SH-SY5Y (cell line): ENCODE measurements at regions not wholly inside any gene's neighbourhood (a gene's known extent, or its start where the extent isn't known, plus 50 kb on each side); places are given as distances from the start of the nearest gene placed in this dataset.

Experiments
- GATA2 ChIP-seq: IDR thresholded peaks from 2 replicates; pipeline ENCODE4 v1.6.1; 2011; ENCODE audit warnings: mild to moderate bottlenecking, low read depth, low read length
- GATA3 ChIP-seq: IDR thresholded peaks from 2 replicates; pipeline ENCODE4 v1.6.1; 2011; ENCODE audit warnings: low read depth, mild to moderate bottlenecking, low read length, moderate library complexity

DNA sequence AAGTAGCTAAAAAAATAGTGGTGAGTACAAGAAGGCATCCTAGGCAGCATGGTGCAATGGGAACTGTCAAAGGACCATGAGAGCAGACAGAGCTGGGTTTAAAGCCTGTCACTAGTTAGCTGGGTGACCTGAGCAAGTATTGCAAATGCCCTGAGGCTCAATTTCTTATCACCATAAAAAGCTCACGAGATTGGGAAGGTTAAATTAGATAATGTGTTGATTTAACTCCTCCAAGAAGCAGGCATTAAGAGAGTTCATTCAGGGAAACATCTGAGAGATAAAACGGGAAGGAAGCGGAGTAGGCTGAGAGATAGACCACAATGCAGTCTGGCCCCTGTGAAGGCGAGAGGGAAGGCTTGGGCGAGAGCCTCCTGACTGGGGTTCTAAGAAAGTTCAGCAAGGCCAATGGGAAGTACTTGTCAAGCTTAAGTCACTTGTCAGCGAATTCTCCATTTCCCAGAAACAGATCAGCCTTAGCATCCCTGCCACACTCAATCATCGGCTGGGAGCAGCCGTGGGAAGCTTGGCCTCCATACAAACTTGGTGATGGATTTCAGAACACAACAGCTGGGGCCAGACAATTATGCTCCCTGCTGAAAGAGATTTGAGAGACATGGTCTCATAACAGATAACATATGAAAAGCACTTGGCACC lies 105.5 kb downstream of the POU4F1 start:
- TF ChIP-seq GATA2: no peak; the same call in 1 of the 2 replicates
- TF ChIP-seq GATA3: no peak
